ENCODE measurements at regions not wholly inside any gene's neighbourhood (a gene's known extent, or its start where the extent isn't known, plus 50 kb on each side); places are given as distances from the start of the nearest gene placed in this dataset.

DNA sequence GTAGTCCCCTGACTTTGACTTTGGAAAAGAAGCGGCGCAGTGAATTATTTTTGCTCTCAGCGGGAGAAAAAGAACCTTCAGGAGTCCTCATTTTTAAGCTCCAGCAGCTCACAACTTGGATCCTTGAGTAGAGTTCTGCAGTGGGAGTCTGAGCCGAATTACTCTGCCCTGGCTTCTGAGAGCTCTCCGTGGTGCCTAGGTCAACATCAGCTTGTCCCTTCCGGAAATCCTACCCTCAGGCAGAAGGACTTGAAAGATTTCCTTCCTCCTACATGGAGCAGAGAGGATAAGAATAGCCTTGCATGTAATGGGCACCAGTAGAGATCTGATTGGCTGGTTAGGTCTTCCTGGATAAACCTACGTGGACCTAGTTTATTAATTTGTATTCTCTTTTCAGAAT, 549.7 kb upstream of the TENM3 start:
- TF ChIP-seq CTCF (IDR thresholded peaks at IDR 0.05) (no peak), POLR2AphosphoS5 (IDR thresholded peaks at IDR 0.05) (no peak), POLR2A (IDR thresholded peaks at IDR 0.05; ENCODE audit: low read depth) (no peak)

Data from esophagus muscularis mucosa (tissue), 3 donors.